HepG2 (cell line): ENCODE measurements at regions not wholly inside any gene's neighbourhood (a gene's known extent, or its start where the extent isn't known, plus 50 kb on each side); places are given as distances from the start of the nearest gene placed in this dataset.

ENCODE experiments used
- ARID2 ChIP-seq: sonication (generic); formaldehyde crosslinking; IDR thresholded peaks from 2 replicates; pipeline ENCODE4 v1.8.1; 2022; ENCODE audit warnings: mild to moderate bottlenecking, missing genetic modification reagents, borderline replicate concordance
- ELF1 ChIP-seq: sonication (generic); formaldehyde crosslinking; IDR thresholded peaks from 2 replicates; pipeline ENCODE4 v1.4.0; 2020; ENCODE audit warnings: missing genetic modification reagents
- HOMEZ ChIP-seq: IDR thresholded peaks from 2 replicates; pipeline ENCODE4 v1.6.1; 2016; ENCODE audit warnings: low read depth
- KIAA2018 ChIP-seq: sonication (generic); formaldehyde crosslinking; IDR thresholded peaks from 2 replicates; pipeline ENCODE4 v1.5.0; 2020; ENCODE audit warnings: mild to moderate bottlenecking, missing genetic modification reagents, borderline replicate concordance
- MED1 ChIP-seq: sonication (generic); formaldehyde crosslinking; IDR thresholded peaks from 2 replicates; pipeline ENCODE4 v1.4.0; 2020; ENCODE audit warnings: missing genetic modification reagents
- ZNF12 ChIP-seq: sonication (generic); formaldehyde crosslinking; IDR thresholded peaks from 2 replicates; pipeline ENCODE4 v1.5.0; 2020; ENCODE audit warnings: missing genetic modification reagents
- ZNF34 ChIP-seq: sonication (generic); formaldehyde crosslinking; IDR thresholded peaks from 2 replicates; pipeline ENCODE4 v1.4.0; 2020; ENCODE audit warnings: mild to moderate bottlenecking, missing genetic modification reagents, borderline replicate concordance

GRCh38 chr20:60172346-60172984, 214.2 kb downstream of the CDH26 start (continued):
- TF ChIP-seq HOMEZ, result no peak
- TF ChIP-seq KIAA2018 (CRISPR knock-in tag), result no peak
- TF ChIP-seq MED1 (CRISPR knock-in tag), result no peak
- TF ChIP-seq ZNF34 (CRISPR knock-in tag), result no peak
- no peak for TF ChIP-seq ZNF12 (CRISPR knock-in tag)
- no peak for TF ChIP-seq ARID2 (CRISPR knock-in tag)
- TF ChIP-seq ELF1 (CRISPR knock-in tag), result no peak
